Muscle of leg (tissue), 3 donors: ENCODE measurements at regions not wholly inside any gene's neighbourhood (a gene's known extent, or its start where the extent isn't known, plus 50 kb on each side); places are given as distances from the start of the nearest gene placed in this dataset.
"Not testable (repeated sequence)": the region's sequence is repeated elsewhere in the genome, so short reads cannot be mapped to it uniquely, and the experiment has no call there.

Experiments
- DNase-seq: peaks from one replicate; pipeline ENCODE4 v3.0.0; 2013
- H3K27ac ChIP-seq: one replicate; pipeline ENCODE4 v1.5.1; 2013; ENCODE audit warnings: mild to moderate bottlenecking, low read length, control low read depth
- H3K27me3 ChIP-seq: one replicate; pipeline ENCODE4 v1.6.1; 2013; ENCODE audit warnings: low read length; ENCODE audit not compliant: control insufficient read depth, insufficient read depth
- H3K36me3 ChIP-seq: one replicate; pipeline ENCODE4 v1.6.1; 2013; ENCODE audit warnings: low read length; ENCODE audit not compliant: control insufficient read depth, insufficient read depth
- H3K4me1 ChIP-seq: one replicate; pipeline ENCODE4 v1.6.1; 2013; ENCODE audit warnings: low read length; ENCODE audit not compliant: control insufficient read depth, insufficient read depth
- H3K4me3 ChIP-seq: one replicate; pipeline ENCODE4 v1.5.1; 2013; ENCODE audit warnings: low read length, control low read depth
- H3K9me3 ChIP-seq: replicated peaks from 2 replicates; pipeline ENCODE4 v1.6.1; 2013; ENCODE audit warnings: low read depth, low read length; ENCODE audit not compliant: control insufficient read depth
- WGBS: methylation state at CpG from one replicate; pipeline ENCODE4 v1.1.5; 2013; ENCODE audit warnings: missing lambda C conversion rate; ENCODE audit not compliant: insufficient coverage; 5-methylcytosine and 5-hydroxymethylcytosine counted together

GRCh38 chr1:118803128-118803527 is 185.0 kb downstream of the TBX15 start:
- not testable (repeated sequence) for H3K4me1 ChIP-seq, H3K4me3 ChIP-seq, H3K27me3 ChIP-seq, H3K27ac ChIP-seq, H3K9me3 ChIP-seq, H3K36me3 ChIP-seq, DNase-seq
- 87% methylated on average over 4 of the region's 5 CpGs for WGBS

GRCh38 chr1:118791094-118791691 is 196.9 kb downstream of the TBX15 start:
- Histone ChIP-seq H3K4me3 (no peak overlapping the region), H3K27ac (no peak overlapping the region), H3K9me3 (peaks cover 13% of the 10 kb centered on the region), H3K4me1 (peaks cover 4% of the 10 kb centered on the region), H3K36me3 (no peaks in the 10 kb centered on the region), H3K27me3 (no peaks in the 10 kb centered on the region)
- no CpG with 5 or more reads among the region's 2 CpGs for WGBS
- no peak for DNase-seq

DNA sequence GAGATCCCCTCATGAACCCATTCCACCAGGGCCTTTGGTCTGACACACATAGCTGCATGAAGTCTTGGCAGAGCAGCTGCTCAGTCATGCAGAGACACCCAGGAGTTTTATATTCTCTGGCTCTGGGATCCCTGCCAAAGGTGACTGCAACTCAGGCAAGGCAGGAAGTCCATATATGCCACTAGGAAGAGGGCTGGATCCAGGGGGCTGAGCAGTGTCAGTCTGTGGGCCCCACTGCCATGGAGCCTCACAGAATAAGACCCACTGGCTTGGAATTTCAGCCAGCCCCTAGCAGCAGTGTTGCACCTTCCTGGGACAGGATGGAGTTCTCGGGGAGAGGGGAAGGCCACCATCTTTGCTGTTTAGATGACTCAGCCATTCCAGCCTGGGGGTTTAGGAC is 199.7 kb downstream of the TBX15 start:
- peak; percentile 83 for DNase-seq
- H3K4me1 ChIP-seq: peaks cover 8% of the 10 kb centered on the region
- 70% methylated on average over 1 of the region's 1 CpG for WGBS
- no peaks in the 10 kb centered on the region for H3K36me3 ChIP-seq
- H3K27ac ChIP-seq: peak overlapping the region; percentile 76
- no peaks in the 10 kb centered on the region for H3K27me3 ChIP-seq
- peaks cover 13% of the 10 kb centered on the region for H3K9me3 ChIP-seq
- no peak overlapping the region for H3K4me3 ChIP-seq

GRCh38 chr1:118786454-118787155 is 201.5 kb downstream of the TBX15 start:
- Histone ChIP-seq H3K36me3 (no peaks in the 10 kb centered on the region), H3K9me3 (peaks cover 9% of the 10 kb centered on the region), H3K4me1 (peaks cover 8% of the 10 kb centered on the region), H3K4me3 (no peak overlapping the region), H3K27me3 (no peaks in the 10 kb centered on the region), H3K27ac (no peak overlapping the region)
- WGBS: 17% methylated on average over 1 of the region's 4 CpGs
- no peak for DNase-seq

GRCh38 chr1:118785246-118785645 is 202.9 kb downstream of the TBX15 start:
- Histone ChIP-seq H3K9me3 (peaks cover 4% of the 10 kb centered on the region), H3K4me3 (no peak overlapping the region), H3K27ac (no peak overlapping the region), H3K27me3 (no peaks in the 10 kb centered on the region), H3K36me3 (no peaks in the 10 kb centered on the region), H3K4me1 (peaks cover 8% of the 10 kb centered on the region)
- 33% methylated on average over 1 of the region's 2 CpGs for WGBS
- peak; percentile 24 for DNase-seq

DNA sequence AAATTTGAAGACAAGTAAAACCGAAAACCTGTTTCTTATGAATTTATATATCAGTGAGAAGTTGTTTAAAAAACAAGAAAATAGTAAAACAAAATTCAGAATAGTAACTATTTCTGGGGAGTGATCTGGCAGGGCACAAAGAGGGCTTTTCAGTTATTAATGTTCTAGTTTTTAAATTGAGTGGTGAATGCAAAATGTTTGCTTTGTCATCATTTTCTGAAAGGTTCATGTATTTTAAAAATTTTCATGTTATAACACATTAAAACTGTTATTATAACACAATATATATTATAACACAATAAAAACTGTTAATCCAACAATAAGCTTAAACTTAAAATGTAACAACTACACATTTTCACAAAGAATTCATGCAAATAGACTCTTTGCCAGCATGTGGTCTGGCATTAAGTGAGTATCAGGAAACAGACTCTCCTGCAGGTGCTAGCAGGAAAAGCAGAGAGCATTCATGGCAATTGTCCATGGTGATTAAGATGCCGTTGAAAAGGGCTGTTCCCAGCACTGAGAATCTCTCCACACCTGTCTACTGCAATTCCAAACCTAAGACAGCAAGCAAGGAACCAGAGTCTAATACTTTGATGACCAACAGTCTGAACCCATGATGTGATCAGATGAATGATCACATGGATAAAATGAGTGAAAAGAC is 204.9 kb downstream of the TBX15 start:
- no peak overlapping the region for H3K4me3 ChIP-seq
- H3K9me3 ChIP-seq: no peaks in the 10 kb centered on the region
- WGBS: no CpG with 5 or more reads among the region's 2 CpGs
- DNase-seq: peak; percentile 30
- no peaks in the 10 kb centered on the region for H3K27me3 ChIP-seq
- peaks cover 3% of the 10 kb centered on the region for H3K4me1 ChIP-seq
- H3K27ac ChIP-seq: no peak overlapping the region
- no peaks in the 10 kb centered on the region for H3K36me3 ChIP-seq

DNA sequence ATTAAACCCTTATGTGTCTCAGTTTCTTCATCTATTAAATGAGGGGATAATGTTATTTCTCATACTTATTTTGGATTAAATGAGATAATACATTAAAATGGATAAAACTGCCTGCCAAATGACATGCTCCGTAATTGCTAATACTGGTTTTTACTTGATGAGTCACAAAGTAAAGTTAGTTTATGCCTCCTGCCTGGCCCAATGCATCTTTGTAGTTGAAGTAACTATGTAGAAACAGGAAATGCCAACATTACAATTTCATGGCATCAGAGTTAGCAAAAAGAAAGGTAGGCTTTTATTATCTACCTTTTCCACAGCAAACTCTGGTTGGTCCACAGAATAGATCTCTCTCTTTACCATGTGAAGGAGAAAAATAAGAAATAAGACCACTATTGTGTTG is 214.5 kb downstream of the TBX15 start:
- no peak overlapping the region for H3K27ac ChIP-seq
- no peaks in the 10 kb centered on the region for H3K4me1 ChIP-seq
- H3K27me3 ChIP-seq: no peaks in the 10 kb centered on the region
- no CpG with 5 or more reads among the region's 1 CpG for WGBS
- no peak for DNase-seq
- no peak overlapping the region for H3K4me3 ChIP-seq
- H3K9me3 ChIP-seq: no peaks in the 10 kb centered on the region
- no peaks in the 10 kb centered on the region for H3K36me3 ChIP-seq

GRCh38 chr1:118767971-118768370 is 220.2 kb downstream of the TBX15 start:
- no peak for DNase-seq
- Histone ChIP-seq H3K27ac (no peak overlapping the region), H3K27me3 (no peaks in the 10 kb centered on the region), H3K4me3 (no peak overlapping the region), H3K4me1 (no peaks in the 10 kb centered on the region), H3K9me3 (peaks cover 2% of the 10 kb centered on the region), H3K36me3 (no peaks in the 10 kb centered on the region)
- no CpG with 5 or more reads among the region's 2 CpGs for WGBS

DNA sequence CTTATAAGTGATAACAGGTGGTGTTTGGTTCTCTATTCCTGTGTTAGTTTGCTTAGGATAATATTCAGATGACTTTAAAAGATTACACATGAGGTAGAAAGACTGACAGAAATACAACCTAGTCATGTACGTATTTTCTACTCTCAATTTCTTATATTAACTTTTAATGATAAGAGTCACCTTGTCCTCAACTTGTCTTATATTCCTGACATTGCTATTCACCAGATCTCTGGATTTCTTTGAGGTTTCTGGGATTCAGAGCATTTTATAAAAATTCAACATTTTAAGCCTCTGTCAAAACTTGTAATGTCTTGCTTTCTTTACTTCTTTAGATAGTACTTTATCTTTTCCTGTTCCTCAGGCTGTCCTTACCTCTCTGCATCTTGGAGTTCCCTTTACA is 234.2 kb downstream of the TBX15 start:
- Histone ChIP-seq H3K9me3 (no peaks in the 10 kb centered on the region), H3K36me3 (no peaks in the 10 kb centered on the region), H3K27ac (no peak overlapping the region), H3K27me3 (no peaks in the 10 kb centered on the region), H3K4me1 (no peaks in the 10 kb centered on the region), H3K4me3 (no peak overlapping the region)
- no CpG with 5 or more reads among the region's 1 CpG for WGBS
- DNase-seq: no peak

DNA sequence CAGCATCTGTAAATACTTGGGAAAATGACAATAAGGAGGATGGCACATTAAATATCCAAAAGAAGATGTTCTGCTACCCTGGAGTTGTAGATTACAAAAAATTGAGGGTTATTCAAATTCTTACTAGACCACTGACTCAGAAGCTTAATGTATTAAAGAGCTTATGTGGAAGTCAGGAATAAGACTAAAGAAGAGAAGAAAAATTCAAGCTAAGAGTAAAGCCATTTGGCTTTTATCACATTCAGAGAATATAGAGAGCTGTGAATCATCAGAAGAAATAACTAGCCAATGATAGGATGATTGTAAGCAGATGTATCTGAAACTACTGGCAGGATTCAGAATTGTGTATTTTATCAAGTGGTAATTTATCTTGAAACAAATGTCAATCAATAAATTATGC is 237.0 kb downstream of the TBX15 start:
- H3K9me3 ChIP-seq: no peaks in the 10 kb centered on the region
- no peak overlapping the region for H3K27ac ChIP-seq
- no peak for DNase-seq
- no peaks in the 10 kb centered on the region for H3K27me3 ChIP-seq
- no peaks in the 10 kb centered on the region for H3K4me1 ChIP-seq
- no peak overlapping the region for H3K4me3 ChIP-seq
- H3K36me3 ChIP-seq: no peaks in the 10 kb centered on the region
